ENCODE measurements at regions not wholly inside any gene's neighbourhood (a gene's known extent, or its start where the extent isn't known, plus 50 kb on each side); places are given as distances from the start of the nearest gene placed in this dataset.

- Mint-ChIP-seq H3K9me3 (no peaks in the 10 kb centered on the region), H3K4me1 (ENCODE audit: low read depth) (no peaks in the 10 kb centered on the region), H3K36me3 (ENCODE audit: low read depth) (no peaks in the 10 kb centered on the region), H3K4me3 (no peak overlapping the region), H3K27me3 (ENCODE audit: low read depth) (peaks cover 20% of the 10 kb centered on the region), H3K27ac (no peak overlapping the region)
- DNase-seq (ENCODE audit: low spot score), result no peak
These were observed 51.7 kb downstream of the FAM50B start for GRCh38 chr6:3900744-3901336.

- Mint-ChIP-seq H3K27ac (no peak overlapping the region), H3K4me1 (ENCODE audit: low read depth) (no peaks in the 10 kb centered on the region), H3K36me3 (ENCODE audit: low read depth) (no peaks in the 10 kb centered on the region), H3K9me3 (no peaks in the 10 kb centered on the region), H3K27me3 (ENCODE audit: low read depth) (peaks cover 40% of the 10 kb centered on the region), H3K4me3 (no peak overlapping the region)
- DNase-seq (ENCODE audit: low spot score), result no peak
These were observed 53.9 kb downstream of the FAM50B start for GRCh38 chr6:3902871-3903648.

- Mint-ChIP-seq H3K27ac (no peak overlapping the region), H3K9me3 (no peaks in the 10 kb centered on the region), H3K4me1 (ENCODE audit: low read depth) (no peaks in the 10 kb centered on the region), H3K4me3 (no peak overlapping the region), H3K27me3 (ENCODE audit: low read depth) (peaks cover 40% of the 10 kb centered on the region), H3K36me3 (ENCODE audit: low read depth) (no peaks in the 10 kb centered on the region)
- DNase-seq (ENCODE audit: low spot score), result no peak
These were observed 55.3 kb downstream of the FAM50B start for GRCh38 chr6:3904518-3904917.

- Mint-ChIP-seq H3K27ac (no peak overlapping the region), H3K9me3 (no peaks in the 10 kb centered on the region), H3K27me3 (ENCODE audit: low read depth) (peaks cover 48% of the 10 kb centered on the region), H3K4me3 (no peak overlapping the region), H3K36me3 (ENCODE audit: low read depth) (no peaks in the 10 kb centered on the region), H3K4me1 (ENCODE audit: low read depth) (no peaks in the 10 kb centered on the region)
- no peak for DNase-seq (ENCODE audit: low spot score)
These were observed 57.0 kb downstream of the FAM50B start for GRCh38 chr6:3905945-3906845.

- no peak overlapping the region for H3K27ac Mint-ChIP-seq
- H3K4me1 Mint-ChIP-seq (ENCODE audit: low read depth), result no peaks in the 10 kb centered on the region
- H3K4me3 Mint-ChIP-seq, result no peak overlapping the region
- H3K9me3 Mint-ChIP-seq, result no peaks in the 10 kb centered on the region
- DNase-seq (ENCODE audit: low spot score), result no peak
- H3K27me3 Mint-ChIP-seq (ENCODE audit: low read depth), result peaks cover 50% of the 10 kb centered on the region
- H3K36me3 Mint-ChIP-seq (ENCODE audit: low read depth), result no peaks in the 10 kb centered on the region
These were observed 57.6 kb downstream of the FAM50B start for GRCh38 chr6:3906846-3907151.

- Mint-ChIP-seq H3K36me3 (ENCODE audit: low read depth) (no peaks in the 10 kb centered on the region), H3K27me3 (ENCODE audit: low read depth) (peaks cover 64% of the 10 kb centered on the region), H3K4me3 (no peak overlapping the region), H3K27ac (no peak overlapping the region), H3K9me3 (no peaks in the 10 kb centered on the region), H3K4me1 (ENCODE audit: low read depth) (no peaks in the 10 kb centered on the region)
- no peak for DNase-seq (ENCODE audit: low spot score)
These were observed 59.0 kb downstream of the FAM50B start for GRCh38 chr6:3908223-3908622.

- Mint-ChIP-seq H3K4me1 (ENCODE audit: low read depth) (peaks cover 4% of the 10 kb centered on the region), H3K27ac (no peak overlapping the region), H3K36me3 (ENCODE audit: low read depth) (no peaks in the 10 kb centered on the region), H3K4me3 (no peak overlapping the region), H3K27me3 (ENCODE audit: low read depth) (peaks cover 67% of the 10 kb centered on the region), H3K9me3 (no peaks in the 10 kb centered on the region)
- DNase-seq (ENCODE audit: low spot score), result no peak
These were observed 59.8 kb downstream of the FAM50B start for GRCh38 chr6:3908961-3909360.

GRCh38 chr6:3910106-3910663 lies 61.0 kb downstream of the FAM50B start:
- peaks cover 15% of the 10 kb centered on the region for H3K4me1 Mint-ChIP-seq (ENCODE audit: low read depth)
- H3K4me3 Mint-ChIP-seq, result no peak overlapping the region
- no peaks in the 10 kb centered on the region for H3K9me3 Mint-ChIP-seq
- no peaks in the 10 kb centered on the region for H3K36me3 Mint-ChIP-seq (ENCODE audit: low read depth)
- H3K27me3 Mint-ChIP-seq (ENCODE audit: low read depth), result peaks cover 70% of the 10 kb centered on the region
- no peak overlapping the region for H3K27ac Mint-ChIP-seq
- DNase-seq (ENCODE audit: low spot score), result no peak

GRCh38 chr6:3911130-3911529 lies 62.0 kb downstream of the FAM50B start:
- no peaks in the 10 kb centered on the region for H3K36me3 Mint-ChIP-seq (ENCODE audit: low read depth)
- no peak overlapping the region for H3K4me3 Mint-ChIP-seq
- no peak overlapping the region for H3K27ac Mint-ChIP-seq
- no peaks in the 10 kb centered on the region for H3K9me3 Mint-ChIP-seq
- peaks cover 24% of the 10 kb centered on the region for H3K4me1 Mint-ChIP-seq (ENCODE audit: low read depth)
- H3K27me3 Mint-ChIP-seq (ENCODE audit: low read depth), result peaks cover 66% of the 10 kb centered on the region
- no peak for DNase-seq (ENCODE audit: low spot score)

- Mint-ChIP-seq H3K27ac (no peak overlapping the region), H3K27me3 (ENCODE audit: low read depth) (peaks cover 61% of the 10 kb centered on the region), H3K36me3 (ENCODE audit: low read depth) (no peaks in the 10 kb centered on the region), H3K9me3 (no peaks in the 10 kb centered on the region), H3K4me3 (no peak overlapping the region), H3K4me1 (ENCODE audit: low read depth) (peaks cover 25% of the 10 kb centered on the region)
- no peak for DNase-seq (ENCODE audit: low spot score)
These were observed 62.6 kb downstream of the FAM50B start for GRCh38 chr6:3911614-3912336.

- no peak overlapping the region for H3K4me3 Mint-ChIP-seq
- H3K36me3 Mint-ChIP-seq (ENCODE audit: low read depth), result no peaks in the 10 kb centered on the region
- DNase-seq (ENCODE audit: low spot score), result no peak
- H3K4me1 Mint-ChIP-seq (ENCODE audit: low read depth), result peaks cover 25% of the 10 kb centered on the region
- no peaks in the 10 kb centered on the region for H3K9me3 Mint-ChIP-seq
- H3K27me3 Mint-ChIP-seq (ENCODE audit: low read depth), result peaks cover 60% of the 10 kb centered on the region
- no peak overlapping the region for H3K27ac Mint-ChIP-seq
These were observed 63.3 kb downstream of the FAM50B start for GRCh38 chr6:3912361-3913076.

- peaks cover 53% of the 10 kb centered on the region for H3K27me3 Mint-ChIP-seq (ENCODE audit: low read depth)
- no peak overlapping the region for H3K4me3 Mint-ChIP-seq
- H3K27ac Mint-ChIP-seq, result no peak overlapping the region
- H3K9me3 Mint-ChIP-seq, result no peaks in the 10 kb centered on the region
- no peak for DNase-seq (ENCODE audit: low spot score)
- H3K4me1 Mint-ChIP-seq (ENCODE audit: low read depth), result peaks cover 25% of the 10 kb centered on the region
- H3K36me3 Mint-ChIP-seq (ENCODE audit: low read depth), result no peaks in the 10 kb centered on the region
These were observed 64.1 kb downstream of the FAM50B start for GRCh38 chr6:3913077-3913957.

Data from T-helper 2 cell treated with Interferon-gamma antibody and Interleukin-4, amounts not matched to agents 5 μg/mL and 100 μg/mL, for 36 hours (primary cell).